ENCODE measurements at regions not wholly inside any gene's neighbourhood (a gene's known extent, or its start where the extent isn't known, plus 50 kb on each side); places are given as distances from the start of the nearest gene placed in this dataset.

- H4K20me1 ChIP-seq (ENCODE audit: insufficient read depth, low read length), result no peaks in the 10 kb centered on the region
- Mint-ChIP-seq H3K9me3 (peaks cover 0 to 3% (median 2%) of the 10 kb centered on the region in 7 donors), H3K27ac (no peak overlapping the region), H3K36me3 (no peaks in the 10 kb centered on the region), H3K27me3 (ENCODE audit: low read depth in 3 of 3) (peaks cover 0 to 2% (median 0%) of the 10 kb centered on the region in 3 donors), H3K4me1 (no peaks in the 10 kb centered on the region), H3K4me3 (no peak overlapping the region)
- no peaks in the 10 kb centered on the region for H3K27me3 ChIP-seq (ENCODE audit: control insufficient read depth in 2 of 2, insufficient read depth in 2 of 2, low read length in 2 of 2)
- H3K79me2 ChIP-seq (ENCODE audit: insufficient read depth, low read length), result no peaks in the 10 kb centered on the region
- WGBS (ENCODE audit: insufficient coverage), result no CpG with 5 or more reads among the region's 1 CpG
- DNase-seq, result no peak
- no peaks in the 10 kb centered on the region for H3K36me3 ChIP-seq (replicated peaks in 1 of 2; ENCODE audit: control insufficient read depth in 1 of 2, insufficient read depth in 2 of 2, low read length in 2 of 2)
- intact Hi-C loops (cut with micrococcal nuclease), result no loop called here
- peaks cover 0 to 6% of the 10 kb centered on the region in 2 donors for H3K9me3 ChIP-seq (replicated peaks in 1 of 2; ENCODE audit: control insufficient read depth in 1 of 2, insufficient read depth in 1 of 2, low read length in 2 of 2)
- no peak for TF ChIP-seq CTCF (IDR thresholded peaks at IDR 0.05)
- no peak overlapping the region for H3K27ac ChIP-seq (ENCODE audit: low read depth in 1 of 2, low read length in 2 of 2)
- no peak overlapping the region for H2AFZ ChIP-seq (ENCODE audit: insufficient read depth, low read depth, low read length, poor library complexity, severe bottlenecking)
- H3K4me2 ChIP-seq (replicated peaks; ENCODE audit: extremely low read depth, low read length, poor library complexity, severe bottlenecking), result no peak overlapping the region
- H3K9ac ChIP-seq (ENCODE audit: insufficient read depth, low read length, poor library complexity, severe bottlenecking), result no peak overlapping the region
- no peak overlapping the region for H3K4me3 ChIP-seq (replicated peaks in 1 of 3; ENCODE audit: low read depth in 2 of 3, low read length in 3 of 3)
- no peaks in the 10 kb centered on the region for H3K4me1 ChIP-seq (ENCODE audit: control insufficient read depth in 1 of 2, insufficient read depth in 2 of 2, low read length in 2 of 2)
These were observed 130.9 kb upstream of the DEFB112 start for GRCh38 chr6:50180646-50181045.

GRCh38 chr6:50185006-50185405, 135.3 kb upstream of the DEFB112 start:
- Mint-ChIP-seq H3K27ac (no peak overlapping the region), H3K27me3 (ENCODE audit: low read depth in 3 of 3) (peaks cover 0 to 2% (median 0%) of the 10 kb centered on the region in 3 donors), H3K36me3 (no peaks in the 10 kb centered on the region), H3K4me1 (no peaks in the 10 kb centered on the region), H3K4me3 (no peak overlapping the region), H3K9me3 (peaks cover 0 to 4% (median 0%) of the 10 kb centered on the region in 7 donors)
- Histone ChIP-seq H3K4me2 (replicated peaks; ENCODE audit: extremely low read depth, low read length, poor library complexity, severe bottlenecking) (no peak overlapping the region), H4K20me1 (ENCODE audit: insufficient read depth, low read length) (no peaks in the 10 kb centered on the region), H3K9ac (ENCODE audit: insufficient read depth, low read length, poor library complexity, severe bottlenecking) (no peak overlapping the region), H3K9me3 (replicated peaks in 1 of 2; ENCODE audit: control insufficient read depth in 1 of 2, insufficient read depth in 1 of 2, low read length in 2 of 2) (peaks cover 0 to 6% of the 10 kb centered on the region in 2 donors), H3K4me1 (ENCODE audit: control insufficient read depth in 1 of 2, insufficient read depth in 2 of 2, low read length in 2 of 2) (no peaks in the 10 kb centered on the region), H3K4me3 (replicated peaks in 1 of 3; ENCODE audit: low read depth in 2 of 3, low read length in 3 of 3) (no peak overlapping the region), H3K36me3 (replicated peaks in 1 of 2; ENCODE audit: control insufficient read depth in 1 of 2, insufficient read depth in 2 of 2, low read length in 2 of 2) (no peaks in the 10 kb centered on the region), H3K79me2 (ENCODE audit: insufficient read depth, low read length) (no peaks in the 10 kb centered on the region), H3K27ac (ENCODE audit: low read depth in 1 of 2, low read length in 2 of 2) (no peak overlapping the region), H2AFZ (ENCODE audit: insufficient read depth, low read depth, low read length, poor library complexity, severe bottlenecking) (no peak overlapping the region), H3K27me3 (ENCODE audit: control insufficient read depth in 2 of 2, insufficient read depth in 2 of 2, low read length in 2 of 2) (no peaks in the 10 kb centered on the region)
- 25% methylated on average over 2 of the region's 3 CpGs for WGBS (ENCODE audit: insufficient coverage)
- intact Hi-C loops (cut with micrococcal nuclease), result no loop called here
- DNase-seq, result no peak
- TF ChIP-seq CTCF (IDR thresholded peaks at IDR 0.05), result no peak
